GM19395 (cell line): ENCODE measurements at regions not wholly inside any gene's neighbourhood (a gene's known extent, or its start where the extent isn't known, plus 50 kb on each side); places are given as distances from the start of the nearest gene placed in this dataset.
"Not testable (repeated sequence)": the region's sequence is repeated elsewhere in the genome, so short reads cannot be mapped to it uniquely, and the experiment has no call there.

Source experiments
- ATAC-seq: cut with Tn5 transposase; IDR thresholded peaks from one replicate; pipeline ENCODE4 v1.9.1; 2021; ENCODE audit warnings: mild to moderate bottlenecking, moderate library complexity; ENCODE audit not compliant: unreplicated experiment

DNA sequence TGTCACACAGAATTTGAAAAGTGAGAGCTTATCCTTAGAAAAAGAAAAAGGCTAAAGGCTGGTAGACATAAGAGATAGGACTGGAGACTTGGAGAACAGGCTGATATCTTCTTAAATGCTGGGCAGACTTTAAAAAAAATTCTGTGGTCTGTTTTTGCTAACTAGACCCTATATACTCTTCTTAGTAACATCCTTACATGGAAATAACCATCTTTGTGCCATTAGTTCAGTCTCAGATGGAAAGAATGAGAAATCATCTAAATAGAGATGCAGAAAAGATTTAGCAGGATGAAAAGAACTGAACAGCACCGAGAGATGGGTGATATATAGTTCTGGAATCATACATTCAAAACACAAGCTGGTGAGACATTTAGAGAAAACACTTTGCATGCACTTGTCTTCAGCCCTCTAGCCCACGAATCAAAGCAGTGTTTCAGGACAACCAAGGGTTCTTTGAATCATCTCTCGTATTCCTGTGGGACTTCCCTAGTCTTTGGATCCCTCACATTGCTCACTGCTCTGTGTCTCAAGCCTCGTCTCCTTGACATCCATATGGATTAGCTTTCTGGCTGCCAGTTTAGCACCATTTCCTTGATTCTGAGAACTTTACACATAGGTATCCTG is 93.0 kb upstream of the LYSMD4 start:
- no peak for ATAC-seq

DNA sequence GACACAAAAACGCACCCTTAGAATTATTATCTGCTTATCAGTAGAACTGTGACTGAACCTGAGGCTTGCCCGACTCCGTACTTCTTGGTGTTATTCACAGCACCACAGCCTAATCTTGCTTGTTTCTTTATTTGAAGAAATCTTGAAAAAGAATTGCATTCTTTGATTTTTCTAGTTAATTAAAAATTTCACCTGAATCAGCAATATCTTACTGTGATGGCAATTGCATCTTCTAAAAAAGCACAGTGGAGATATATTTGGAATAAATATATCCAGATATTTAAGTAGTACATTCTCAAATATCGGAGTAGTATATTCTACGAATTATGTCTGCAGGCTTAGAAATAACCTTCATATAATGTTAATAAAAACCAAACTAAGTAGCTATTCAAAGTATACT is 90.1 kb upstream of the LYSMD4 start:
- ATAC-seq, result no peak

DNA sequence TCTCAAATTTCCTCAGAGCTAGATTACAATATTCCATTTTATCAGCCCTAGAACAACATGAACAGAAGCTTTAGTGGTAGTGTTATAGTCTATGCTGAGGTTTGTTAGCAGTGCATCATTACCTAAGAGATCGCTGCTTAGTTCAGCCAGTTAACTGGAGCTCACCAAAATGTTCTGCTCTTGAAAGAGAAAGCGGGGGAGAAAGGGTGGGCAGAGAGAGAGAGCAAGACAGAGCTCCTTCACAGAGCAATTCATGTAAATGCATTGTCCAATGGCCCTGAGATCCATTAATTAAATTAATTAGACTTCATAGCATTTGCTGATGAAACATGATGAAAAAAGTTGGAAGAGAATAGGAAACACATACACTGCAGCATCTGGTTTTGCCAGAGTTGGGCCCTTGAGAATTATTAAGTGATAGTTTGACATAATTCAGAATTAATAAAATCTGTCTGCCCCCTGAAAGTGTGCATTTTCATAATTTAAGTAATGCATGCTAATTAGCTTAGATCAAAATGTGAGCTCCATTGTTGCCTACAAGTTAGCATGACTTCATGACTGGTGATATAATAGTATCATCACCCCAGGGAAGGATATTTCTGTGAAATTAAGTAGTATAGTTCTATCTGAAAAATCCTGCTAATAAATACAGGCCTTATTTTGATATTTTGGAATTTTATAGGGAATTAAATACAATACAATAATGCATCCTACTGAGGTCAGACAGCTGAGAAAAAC is 86.9 kb upstream of the LYSMD4 start:
- ATAC-seq, result no peak

DNA sequence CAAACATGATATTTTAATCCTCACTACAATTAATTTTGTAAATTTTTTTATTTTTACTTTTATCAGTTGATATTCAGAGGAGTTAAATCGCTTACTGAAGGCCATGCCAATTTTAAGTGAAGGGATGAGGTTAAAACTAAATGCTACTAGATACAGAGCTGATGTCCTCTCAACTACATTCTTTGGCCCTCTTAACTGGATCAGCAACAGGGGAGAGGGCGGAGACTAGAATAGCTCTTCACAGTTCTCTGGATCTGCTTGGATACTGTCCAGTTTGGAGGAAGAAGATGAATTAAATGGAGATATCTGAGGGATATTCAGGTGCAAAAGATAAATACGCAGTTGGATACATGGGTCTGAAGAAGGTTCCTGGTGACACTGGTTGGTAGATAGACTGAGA is 85.6 kb upstream of the LYSMD4 start:
- ATAC-seq, result no peak

DNA sequence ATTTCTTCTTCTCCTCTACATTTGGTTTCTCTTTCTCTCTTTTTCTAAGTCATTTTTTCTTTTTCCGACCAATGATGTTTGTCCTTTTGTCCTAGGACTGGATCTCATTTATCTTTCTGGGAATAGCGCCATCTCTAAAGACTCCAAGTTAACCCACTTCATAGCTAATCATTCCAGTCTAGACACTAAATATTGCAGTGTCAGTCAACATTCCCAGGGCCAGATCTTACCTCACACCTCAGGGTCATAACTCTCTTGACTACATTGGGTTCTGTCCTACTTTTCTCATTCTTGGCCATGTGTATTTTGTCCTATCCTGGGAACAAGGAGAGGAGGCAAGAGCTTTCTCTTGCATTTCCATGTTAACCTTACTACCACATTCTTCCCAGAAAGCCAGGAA is 83.6 kb upstream of the LYSMD4 start:
- not testable (repeated sequence) for ATAC-seq

DNA sequence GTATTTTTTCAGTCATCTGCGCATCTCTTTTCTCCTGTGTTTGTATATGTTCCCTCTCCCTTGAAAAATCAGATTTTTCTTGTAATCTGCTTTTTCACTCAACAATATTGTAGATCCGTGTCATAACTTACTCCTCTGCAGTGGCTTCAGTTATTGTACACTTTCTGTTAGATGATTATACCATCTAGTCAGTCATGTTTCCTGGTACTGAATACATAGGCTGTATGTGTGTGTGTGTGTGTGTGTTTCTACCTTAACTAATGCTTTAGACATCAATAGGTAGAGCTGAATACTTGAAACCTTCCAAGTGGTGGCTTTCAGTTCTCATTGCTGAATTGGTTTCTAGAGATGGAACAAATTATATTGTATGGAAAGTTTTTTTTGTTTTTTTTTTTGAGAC is 77.4 kb upstream of the LYSMD4 start:
- ATAC-seq, result not testable (repeated sequence)

DNA sequence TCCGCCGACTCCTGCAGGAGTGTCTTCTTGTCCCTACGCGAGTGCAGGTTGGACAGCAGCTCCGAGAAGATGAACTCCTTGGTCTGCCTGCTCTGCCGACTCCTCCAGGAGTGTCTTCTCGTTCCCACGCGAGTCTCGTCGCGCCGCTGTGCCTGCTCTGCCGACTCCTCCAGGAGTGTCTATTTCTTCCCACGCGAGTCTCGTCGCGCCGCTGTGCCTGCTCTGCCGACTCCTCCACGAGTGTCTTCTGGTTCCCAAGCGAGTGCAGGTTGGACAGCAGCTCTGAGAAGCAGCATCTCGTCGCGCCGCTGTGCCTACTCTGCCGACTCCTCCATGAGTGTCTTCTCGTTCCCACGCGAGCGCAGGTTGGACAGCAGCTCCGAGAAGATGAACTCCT is 66.6 kb upstream of the LYSMD4 start:
- not testable (repeated sequence) for ATAC-seq

DNA sequence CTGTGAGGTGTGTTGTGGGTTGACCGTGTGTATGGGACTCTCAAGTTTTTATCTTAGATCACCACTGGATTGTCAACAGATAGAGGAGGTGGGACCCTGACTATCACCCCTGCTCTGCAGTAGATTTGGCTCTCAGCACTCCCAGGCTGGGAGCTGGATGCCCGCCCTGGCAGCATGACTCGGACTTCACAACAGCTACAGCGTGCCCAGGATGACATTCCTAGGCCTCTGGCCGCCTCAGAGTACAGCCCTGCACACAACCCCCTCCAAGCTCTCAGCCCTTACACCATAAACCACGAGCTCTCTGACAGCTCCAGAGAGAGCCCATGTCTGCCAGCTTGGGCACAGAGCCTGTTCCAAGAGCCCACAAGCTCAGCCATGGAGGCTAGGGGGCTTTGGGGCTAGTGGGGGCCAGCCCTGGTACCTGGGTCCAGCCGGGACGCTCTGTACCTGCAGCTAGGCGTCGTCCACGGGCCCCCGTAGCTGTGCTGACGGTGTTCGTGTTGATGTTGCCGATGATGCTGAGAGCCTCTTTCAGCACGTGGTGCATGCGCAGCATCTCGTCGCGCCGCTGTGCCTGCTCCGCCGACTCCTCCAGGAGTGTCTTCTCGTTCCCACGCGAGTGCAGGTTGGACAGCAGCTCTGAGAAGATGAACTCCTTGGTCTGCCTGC is 66.1 kb upstream of the LYSMD4 start:
- ATAC-seq, result not testable (repeated sequence)

DNA sequence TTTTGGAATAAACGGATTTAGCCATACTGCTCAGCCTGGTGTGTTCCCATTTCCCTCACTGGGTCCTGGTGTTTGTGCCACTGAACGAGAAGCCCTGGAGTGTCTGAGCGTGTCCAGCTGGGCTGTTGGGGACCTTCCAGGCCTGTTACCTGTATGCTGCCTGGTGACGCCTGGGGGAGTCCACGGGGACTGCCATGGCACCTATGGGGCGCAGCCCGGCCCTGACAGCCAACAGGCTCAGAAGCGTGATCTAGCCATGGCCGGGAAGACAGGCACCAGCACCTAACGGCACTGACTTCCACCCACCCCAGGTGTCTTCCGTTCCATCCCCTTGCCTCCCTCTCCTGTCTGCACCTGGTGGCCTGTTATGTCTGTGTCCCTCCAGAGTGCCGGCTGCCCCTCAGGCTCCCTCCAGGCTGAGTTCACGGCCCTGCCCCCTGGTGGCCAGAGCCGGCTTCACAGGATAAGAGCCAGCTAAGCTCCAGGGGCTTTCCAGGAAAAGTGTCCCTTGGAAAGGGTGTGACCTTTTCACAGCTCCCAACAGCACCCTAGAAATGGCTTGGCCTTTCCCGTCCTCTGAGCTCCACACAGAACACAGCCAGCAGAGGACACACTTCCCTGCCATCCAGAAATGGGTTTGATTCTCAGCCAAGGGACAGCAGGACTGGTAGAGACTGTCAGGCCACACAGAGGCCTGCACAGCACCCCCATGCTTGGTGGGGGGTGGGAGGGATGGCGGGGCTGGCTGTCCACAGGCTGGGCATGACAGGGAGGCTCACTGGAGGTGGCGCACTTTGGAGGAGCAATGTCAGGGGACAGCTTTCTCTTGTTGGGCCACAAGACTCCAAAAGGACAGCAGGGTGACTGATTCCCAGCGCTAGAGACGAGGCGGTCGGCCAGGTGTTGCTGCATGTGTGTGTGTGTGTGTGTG is 64.0 kb upstream of the LYSMD4 start:
- not testable (repeated sequence) for ATAC-seq

DNA sequence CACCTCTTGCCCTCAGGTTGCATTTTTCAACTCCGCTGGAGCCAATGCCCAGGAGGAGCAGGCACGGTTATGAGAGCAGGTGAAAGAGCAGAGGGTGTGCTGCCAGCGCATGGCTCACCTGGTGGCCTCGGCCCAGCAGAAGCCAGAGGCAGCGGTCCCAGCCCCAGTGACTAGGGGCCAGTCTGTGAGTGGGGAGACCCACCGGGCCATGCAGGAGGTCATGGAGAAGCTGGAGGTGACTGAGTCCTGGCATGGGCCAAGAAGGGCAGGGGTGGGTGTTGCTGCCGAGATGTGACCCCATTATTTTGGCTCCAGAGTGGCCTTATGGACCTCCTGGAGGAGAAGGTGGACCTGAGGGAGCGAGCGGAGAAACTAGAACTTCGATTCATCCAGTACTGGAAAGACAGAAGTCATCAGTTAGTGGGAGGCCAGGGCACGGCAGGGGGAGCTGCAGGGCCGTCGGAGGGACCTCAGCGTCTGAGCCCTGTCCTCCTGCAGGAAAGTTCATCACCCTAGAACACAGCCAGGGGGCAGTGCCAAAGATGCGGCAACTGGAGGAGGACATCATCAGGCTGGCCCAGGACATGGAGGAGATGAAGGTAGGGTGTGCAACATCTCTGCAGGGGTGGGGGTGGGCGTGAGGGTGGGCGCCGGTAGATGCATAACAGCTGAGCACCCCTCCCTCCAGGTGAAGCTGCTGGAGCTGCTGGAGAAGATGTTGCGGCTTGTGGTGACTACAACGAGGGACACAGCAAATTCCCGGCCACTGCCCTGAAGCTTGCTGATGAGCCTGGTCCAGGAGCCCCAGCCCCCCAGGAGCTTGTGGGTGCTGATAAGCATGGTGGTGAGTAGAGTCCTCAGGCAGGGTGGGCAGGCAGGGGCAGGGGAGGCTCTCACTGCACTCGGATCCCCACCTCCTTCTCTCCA is 58.9 kb upstream of the LYSMD4 start:
- not testable (repeated sequence) for ATAC-seq

DNA sequence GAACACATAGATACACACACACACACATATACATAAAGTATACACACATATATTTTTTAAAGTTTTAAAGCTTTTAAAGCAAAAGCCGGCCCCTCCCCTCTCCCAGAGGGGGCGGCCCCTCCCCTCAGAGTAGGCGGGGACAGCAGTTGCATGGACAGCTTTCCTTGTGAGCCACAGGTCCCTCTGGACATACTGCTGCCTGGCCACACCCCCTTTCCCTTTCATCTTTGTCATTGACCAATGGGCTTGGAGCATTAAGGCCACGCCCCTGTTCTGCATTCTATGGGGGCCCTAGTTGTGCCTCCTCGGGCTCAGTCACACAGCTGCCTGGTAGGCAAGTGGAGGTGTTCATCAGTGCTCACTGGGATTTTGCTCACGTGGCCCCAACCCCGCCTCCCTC is 57.5 kb upstream of the LYSMD4 start:
- not testable (repeated sequence) for ATAC-seq

DNA sequence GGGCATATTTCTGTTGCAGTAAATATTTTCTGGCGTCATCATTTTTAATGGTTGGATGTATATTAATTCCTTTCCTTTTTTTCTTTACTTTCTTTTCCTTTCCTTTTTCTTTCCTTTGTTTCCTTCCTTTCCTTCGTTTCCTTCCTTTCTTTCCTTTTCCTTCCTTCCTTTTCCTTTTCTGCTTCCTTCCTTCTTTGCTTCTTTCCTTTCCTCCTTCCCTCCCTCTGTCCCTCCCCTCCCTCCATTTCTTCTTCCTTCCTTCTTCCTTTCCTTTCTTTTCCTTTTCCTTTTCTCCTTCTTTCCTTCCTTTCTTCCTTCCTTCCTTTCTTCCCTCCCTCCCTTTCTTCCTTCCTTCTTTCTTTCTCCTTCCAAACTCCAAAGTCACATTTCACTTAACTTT is 54.9 kb upstream of the LYSMD4 start:
- ATAC-seq, result no peak

DNA sequence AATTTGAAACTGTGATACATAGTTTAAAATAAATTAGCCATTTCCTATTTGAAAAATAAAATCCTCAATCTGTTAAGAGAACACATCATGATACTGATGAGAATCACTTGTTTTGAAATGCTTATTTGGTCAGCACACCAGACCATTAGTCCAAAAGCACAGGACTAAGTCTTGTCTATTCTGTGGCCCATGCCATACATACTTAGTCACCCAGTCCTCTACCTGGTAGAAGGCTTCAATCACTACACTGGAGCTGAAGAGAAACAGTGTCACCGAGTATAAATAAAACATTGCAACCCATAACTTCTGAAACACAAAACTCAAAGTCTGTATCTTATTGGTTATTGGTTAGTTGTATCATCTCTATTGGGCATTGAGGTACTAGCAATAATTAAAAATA is 51.6 kb upstream of the LYSMD4 start:
- ATAC-seq, result not testable (repeated sequence)

DNA sequence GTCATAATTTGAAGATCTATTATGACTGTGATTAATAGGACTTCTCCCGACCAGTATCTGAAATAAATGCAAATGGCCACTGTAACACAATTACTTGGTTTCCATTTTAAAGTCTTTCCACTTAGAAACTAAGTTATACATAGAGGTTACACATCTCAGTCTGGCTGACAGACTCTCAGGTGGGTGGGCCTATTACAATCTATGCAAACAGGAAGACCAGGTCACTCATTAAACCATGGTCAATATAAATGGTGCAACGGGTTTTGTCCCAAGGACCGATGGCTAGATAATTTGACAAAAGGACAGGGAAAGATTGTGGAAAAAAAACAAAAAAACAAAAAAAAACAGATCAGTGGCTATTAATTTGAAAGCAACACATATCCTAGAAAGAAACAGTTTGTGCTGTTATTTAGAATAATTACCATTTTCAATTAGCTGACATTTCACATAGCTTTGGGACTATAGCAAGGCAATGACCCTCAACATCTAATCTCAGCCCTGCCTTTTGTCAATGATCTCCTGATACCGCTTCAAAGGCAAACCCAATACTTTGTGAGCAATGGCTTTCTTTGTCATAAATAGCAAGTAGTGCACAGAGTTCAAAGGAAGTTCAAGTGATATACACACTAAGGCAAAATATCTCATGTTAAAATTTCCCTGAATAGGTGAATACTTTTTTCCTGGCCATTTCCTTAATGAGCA is 50.8 kb upstream of the LYSMD4 start:
- not testable (repeated sequence) for ATAC-seq
